ENCODE measurements at regions not wholly inside any gene's neighbourhood (a gene's known extent, or its start where the extent isn't known, plus 50 kb on each side); places are given as distances from the start of the nearest gene placed in this dataset.
"Not testable (repeated sequence)": the region's sequence is repeated elsewhere in the genome, so short reads cannot be mapped to it uniquely, and the experiment has no call there.

GRCh38 chr7:89602984-89603383 is 551.3 kb upstream of the STEAP1 start:
- H3K4me3 ChIP-seq (ENCODE audit: severe bottlenecking), result no peak overlapping the region
- H3K4me1 ChIP-seq (ENCODE audit: insufficient read depth, poor library complexity, severe bottlenecking), result no peaks in the 10 kb centered on the region
- no peak overlapping the region for H3K27ac ChIP-seq (ENCODE audit: poor library complexity, severe bottlenecking)
- ATAC-seq (ENCODE audit: low read depth), result no peak
- H3K27me3 ChIP-seq (ENCODE audit: insufficient read depth, poor library complexity, severe bottlenecking), result no peaks in the 10 kb centered on the region
- DNase-seq (ENCODE audit: low spot score), result no peak
- H3K36me3 ChIP-seq (ENCODE audit: low read depth), result no peaks in the 10 kb centered on the region
- no peaks in the 10 kb centered on the region for H3K9me3 ChIP-seq (ENCODE audit: severe bottlenecking)
- TF ChIP-seq CTCF (IDR thresholded peaks at IDR 0.05; ENCODE audit: poor library complexity, severe bottlenecking), result no peak

- Histone ChIP-seq H3K36me3 (ENCODE audit: low read depth) (no peaks in the 10 kb centered on the region), H3K27ac (ENCODE audit: poor library complexity, severe bottlenecking) (no peak overlapping the region), H3K9me3 (ENCODE audit: severe bottlenecking) (no peaks in the 10 kb centered on the region), H3K27me3 (ENCODE audit: insufficient read depth, poor library complexity, severe bottlenecking) (no peaks in the 10 kb centered on the region), H3K4me3 (ENCODE audit: severe bottlenecking) (no peak overlapping the region), H3K4me1 (ENCODE audit: insufficient read depth, poor library complexity, severe bottlenecking) (no peaks in the 10 kb centered on the region)
- no peak for TF ChIP-seq CTCF (IDR thresholded peaks at IDR 0.05; ENCODE audit: poor library complexity, severe bottlenecking)
- no peak for ATAC-seq (ENCODE audit: low read depth)
- DNase-seq (ENCODE audit: low spot score), result no peak
These were observed 548.9 kb upstream of the STEAP1 start for GRCh38 chr7:89605362-89605761.

GRCh38 chr7:89606511-89606910 is 547.8 kb upstream of the STEAP1 start:
- Histone ChIP-seq H3K27ac (ENCODE audit: poor library complexity, severe bottlenecking) (no peak overlapping the region), H3K4me3 (ENCODE audit: severe bottlenecking) (no peak overlapping the region)

GRCh38 chr7:89607792-89608191 is 546.5 kb upstream of the STEAP1 start:
- Histone ChIP-seq H3K4me3 (ENCODE audit: severe bottlenecking) (no peak overlapping the region), H3K9me3 (ENCODE audit: severe bottlenecking) (no peaks in the 10 kb centered on the region), H3K27ac (ENCODE audit: poor library complexity, severe bottlenecking) (no peak overlapping the region), H3K4me1 (ENCODE audit: insufficient read depth, poor library complexity, severe bottlenecking) (no peaks in the 10 kb centered on the region), H3K27me3 (ENCODE audit: insufficient read depth, poor library complexity, severe bottlenecking) (no peaks in the 10 kb centered on the region), H3K36me3 (ENCODE audit: low read depth) (no peaks in the 10 kb centered on the region)
- DNase-seq (ENCODE audit: low spot score) (no peak), ATAC-seq (ENCODE audit: low read depth) (no peak)
- no peak for TF ChIP-seq CTCF (IDR thresholded peaks at IDR 0.05; ENCODE audit: poor library complexity, severe bottlenecking)

More at GRCh38 chr7:89606511-89606910, 547.8 kb upstream of the STEAP1 start:
- no peaks in the 10 kb centered on the region for H3K27me3 ChIP-seq (ENCODE audit: insufficient read depth, poor library complexity, severe bottlenecking)
- TF ChIP-seq CTCF (IDR thresholded peaks at IDR 0.05; ENCODE audit: poor library complexity, severe bottlenecking), result no peak
- H3K9me3 ChIP-seq (ENCODE audit: severe bottlenecking), result no peaks in the 10 kb centered on the region
- H3K36me3 ChIP-seq (ENCODE audit: low read depth), result no peaks in the 10 kb centered on the region
- no peak for DNase-seq (ENCODE audit: low spot score)
- no peaks in the 10 kb centered on the region for H3K4me1 ChIP-seq (ENCODE audit: insufficient read depth, poor library complexity, severe bottlenecking)
- no peak for ATAC-seq (ENCODE audit: low read depth)

- DNase-seq (ENCODE audit: low spot score); H3K4me3 ChIP-seq (ENCODE audit: severe bottlenecking); H3K27ac ChIP-seq (ENCODE audit: poor library complexity, severe bottlenecking); H3K4me1 ChIP-seq (ENCODE audit: insufficient read depth, poor library complexity, severe bottlenecking); H3K27me3 ChIP-seq (ENCODE audit: insufficient read depth, poor library complexity, severe bottlenecking); H3K36me3 ChIP-seq (ENCODE audit: low read depth); ATAC-seq (ENCODE audit: low read depth); H3K9me3 ChIP-seq (ENCODE audit: severe bottlenecking): not testable (repeated sequence)
These were observed 537.4 kb upstream of the STEAP1 start for GRCh38 chr7:89616829-89617228.

All from RWPE2 (cell line).